H1 (cell line): ENCODE measurements at regions not wholly inside any gene's neighbourhood (a gene's known extent, or its start where the extent isn't known, plus 50 kb on each side); places are given as distances from the start of the nearest gene placed in this dataset.

Source experiments
- CTCF ChIA-PET: fragments of 300-600 bp; sonication (Branson Sonifier 250); formaldehyde crosslinking; loops from one replicate; lab custom pipeline; 2021; ENCODE audit not compliant: partially characterized antibody; lab: Charles Lee
- POLR2A ChIA-PET: fragments of 300-600 bp; sonication (Branson Sonifier 250); formaldehyde crosslinking; loops from one replicate; lab custom pipeline; 2021; ENCODE audit warnings: inconsistent platforms; ENCODE audit not compliant: partially characterized antibody; lab: Charles Lee
- DNase-seq, 2 experiments: peaks; one replicate each; pipeline versions ENCODE4 v3.0.0 to v3.0.0-alpha.2; 2010 to 2022; ENCODE audit warnings: low spot score in 2 of 2, low read depth in 1 of 2, mixed read lengths in 1 of 2
- FAIRE-seq: peaks from 2 replicates; lab custom pipeline; 2011; peaks lifted over from hg19 to GRCh38; lab: Jason Lieb, UNC
- H2AFZ ChIP-seq: 2 replicates; pipeline ENCODE4 v1.8.1; 2012; ENCODE audit warnings: low read length, inconsistent platforms
- H2AK5ac ChIP-seq: 2 replicates; pipeline ENCODE4 v1.6.1; 2013; ENCODE audit warnings: low read depth, low read length
- H2BK120ac ChIP-seq: replicated peaks from 2 replicates; pipeline ENCODE3; 2013; ENCODE audit warnings: low read depth, low read length, inconsistent platforms
- H2BK12ac ChIP-seq: 2 replicates; pipeline ENCODE4 v1.6.1; 2013; ENCODE audit warnings: low read depth, low read length
- H2BK15ac ChIP-seq: 2 replicates; pipeline ENCODE4 v1.6.1; 2013; ENCODE audit warnings: low read length
- H2BK20ac ChIP-seq: 2 replicates; pipeline ENCODE4 v1.6.1; 2013; ENCODE audit warnings: low read length
- H2BK5ac ChIP-seq: 2 replicates; pipeline ENCODE4 v1.6.1; 2013; ENCODE audit warnings: low read depth, low read length
- H3K14ac ChIP-seq: 2 replicates; pipeline ENCODE4 v1.6.1; 2013; ENCODE audit warnings: inconsistent platforms; ENCODE audit not compliant: insufficient read length
- H3K18ac ChIP-seq: 2 replicates; pipeline ENCODE4 v1.6.1; 2013; ENCODE audit warnings: low read length; ENCODE audit errors: extremely low read depth
- H3K23ac ChIP-seq: 2 replicates; pipeline ENCODE4 v1.6.1; 2013; ENCODE audit warnings: inconsistent platforms; ENCODE audit not compliant: insufficient read length
- H3K23me2 ChIP-seq: 2 replicates; pipeline ENCODE4 v1.6.1; 2013; ENCODE audit warnings: low read depth, low read length
- H3K27ac ChIP-seq: 2 replicates; pipeline ENCODE4 v1.6.1; 2011; ENCODE audit warnings: low read depth, low read length, inconsistent platforms
- H3K27me3 ChIP-seq, 4 experiments: replicated peaks in 1 of 4; 1 replicate in 1 of 4; 2 replicates in 3 of 4; pipeline versions ENCODE4 v1.6.1 to v1.8.1; 2011 to 2013; ENCODE audit warnings: low read length in 3 of 4, mild to moderate bottlenecking in 3 of 4, inconsistent platforms in 2 of 4, mixed read lengths in 2 of 4, moderate library complexity in 1 of 4; ENCODE audit not compliant: control insufficient read depth in 3 of 4, insufficient read depth in 3 of 4; ENCODE audit errors: extremely low read depth in 1 of 4
- H3K36me3 ChIP-seq, 4 experiments: 2 replicates each; pipeline versions ENCODE4 v1.6.1 to v1.8.1; 2011 to 2013; ENCODE audit warnings: mild to moderate bottlenecking in 4 of 4, low read length in 3 of 4, moderate library complexity in 2 of 4, control low read depth in 1 of 4, inconsistent platforms in 1 of 4; ENCODE audit not compliant: insufficient read depth in 4 of 4, control insufficient read depth in 2 of 4
- H3K4ac ChIP-seq: replicated peaks from 2 replicates; pipeline ENCODE3; 2013; ENCODE audit warnings: low read length, low read depth, mixed read lengths, inconsistent platforms; ENCODE audit not compliant: insufficient read length
- H3K4me1 ChIP-seq, 4 experiments: replicated peaks in 1 of 4; 1 replicate in 1 of 4; 2 replicates in 3 of 4; pipeline versions ENCODE4 v1.6.1 to v1.8.1; 2011 to 2013; ENCODE audit warnings: low read length in 3 of 4, inconsistent platforms in 2 of 4, mixed read lengths in 1 of 4; ENCODE audit not compliant: insufficient read depth in 4 of 4, control insufficient read depth in 3 of 4
- H3K4me2 ChIP-seq, 2 experiments: 2 replicates each; pipeline versions ENCODE4 v1.6.1 to v1.8.1; 2011 to 2013; ENCODE audit warnings: low read depth in 2 of 2, low read length in 2 of 2, control low read depth in 1 of 2, inconsistent platforms in 1 of 2, mild to moderate bottlenecking in 1 of 2; ENCODE audit not compliant: insufficient read depth in 1 of 2
- H3K4me3 ChIP-seq, 4 experiments: fragments of 200-600, 300-600 bp in 1 of 4; sonication (generic), shearing (Covaris generic), sonication (Bioruptor Twin) in 1 of 4; 2 replicates each; pipeline versions ENCODE4 v1.5.1 to v1.8.1; 2011 to 2016; ENCODE audit warnings: low read length in 4 of 4, low read depth in 3 of 4, control low read depth in 2 of 4, inconsistent platforms in 2 of 4, mild to moderate bottlenecking in 2 of 4, mixed read lengths in 1 of 4, moderate library complexity in 1 of 4; ENCODE audit not compliant: insufficient read depth in 2 of 4; ENCODE audit errors: extremely low read depth in 1 of 4
- H3K56ac ChIP-seq: replicated peaks from 2 replicates; pipeline ENCODE3; 2013; ENCODE audit warnings: low read depth, mild to moderate bottlenecking, mixed read lengths, low read length, inconsistent platforms; ENCODE audit not compliant: insufficient read length
- H3K79me1 ChIP-seq: 2 replicates; pipeline ENCODE4 v1.6.1; 2013; ENCODE audit warnings: low read depth, low read length, control low read depth
- H3K79me2 ChIP-seq, 2 experiments: 2 replicates each; pipeline versions ENCODE4 v1.6.1 to v1.8.1; 2012 to 2013; ENCODE audit warnings: low read length in 2 of 2, mild to moderate bottlenecking in 2 of 2, inconsistent platforms in 1 of 2; ENCODE audit not compliant: insufficient read depth in 2 of 2, control insufficient read depth in 1 of 2
- H3K9ac ChIP-seq, 4 experiments: replicated peaks in 1 of 4; 1 replicate in 1 of 4; 2 replicates in 3 of 4; pipeline versions ENCODE4 v1.6.1 to v1.8.1; 2011 to 2013; ENCODE audit warnings: low read depth in 3 of 4, low read length in 3 of 4, control low read depth in 2 of 4, mild to moderate bottlenecking in 2 of 4, moderate library complexity in 2 of 4, inconsistent platforms in 1 of 4; ENCODE audit errors: extremely low read depth in 1 of 4
- H3K9me3 ChIP-seq, 2 experiments: 2 replicates each; pipeline versions ENCODE4 v1.6.1 to v1.8.1; 2012 to 2013; ENCODE audit warnings: mild to moderate bottlenecking in 2 of 2, moderate library complexity in 2 of 2, control low read depth in 1 of 2, inconsistent platforms in 1 of 2, low read depth in 1 of 2, low read length in 1 of 2, mixed read lengths in 1 of 2; ENCODE audit not compliant: insufficient read depth in 2 of 2
- H4K20me1 ChIP-seq, 2 experiments: replicated peaks in 1 of 2; 2 replicates each; pipeline versions ENCODE3 to v1.8.1; 2011 to 2013; ENCODE audit warnings: inconsistent platforms in 2 of 2, low read length in 2 of 2, mild to moderate bottlenecking in 1 of 2; ENCODE audit not compliant: insufficient read depth in 2 of 2, control insufficient read depth in 1 of 2
- H4K5ac ChIP-seq: 2 replicates; pipeline ENCODE4 v1.6.1; 2013; ENCODE audit warnings: low read length, low read depth, mixed read lengths, inconsistent platforms; ENCODE audit not compliant: insufficient read length
- H4K8ac ChIP-seq: 2 replicates; pipeline ENCODE4 v1.8.0; 2013; ENCODE audit warnings: mild to moderate bottlenecking, moderate library complexity, low read length, inconsistent platforms; ENCODE audit not compliant: insufficient read depth; ENCODE audit errors: extremely low read depth
- H4K91ac ChIP-seq: replicated peaks from 2 replicates; pipeline ENCODE3; 2013; ENCODE audit warnings: low read length, mixed read lengths, inconsistent platforms; ENCODE audit not compliant: insufficient read length
- BACH1 ChIP-seq: IDR thresholded peaks from 2 replicates; pipeline ENCODE4 v1.6.1; 2012; ENCODE audit warnings: low read length, improper control_type of control experiment
- BCL11A ChIP-seq, 2 experiments: IDR thresholded peaks; one replicate each; pipeline ENCODE4 v1.6.1; 2011; ENCODE audit warnings: low read depth in 2 of 2, low read length in 2 of 2, mild to moderate bottlenecking in 2 of 2
- BRCA1 ChIP-seq: IDR thresholded peaks from 2 replicates; pipeline ENCODE4 v1.6.1; 2012; ENCODE audit warnings: low read depth, low read length, improper control_type of control experiment
- CHD1 ChIP-seq: IDR thresholded peaks from 2 replicates; pipeline ENCODE4 v1.6.1; 2012; ENCODE audit warnings: low read depth, low read length, improper control_type of control experiment
- GTF2F1 ChIP-seq: IDR thresholded peaks from 2 replicates; pipeline ENCODE4 v1.6.1; 2012; ENCODE audit warnings: low read depth, low read length, improper control_type of control experiment, borderline replicate concordance
- HDAC2 ChIP-seq, 2 experiments: fragments of 300-600 bp in 1 of 2; sonication (generic) in 1 of 2; IDR thresholded peaks; 2 replicates each; pipeline ENCODE4 v1.6.1; 2011 to 2012; ENCODE audit warnings: low read depth in 2 of 2, low read length in 2 of 2, mild to moderate bottlenecking in 2 of 2, moderate library complexity in 2 of 2, borderline replicate concordance in 1 of 2, inconsistent platforms in 1 of 2
- HDAC6 ChIP-seq: IDR thresholded peaks from one replicate; pipeline ENCODE4 v1.7.1; 2012; ENCODE audit warnings: low read depth, mild to moderate bottlenecking, inconsistent platforms, low read length, moderate library complexity
- JUND ChIP-seq: IDR thresholded peaks from 2 replicates; pipeline ENCODE4 v1.6.1; 2011; ENCODE audit warnings: mild to moderate bottlenecking, improper control_type of control experiment, low read length
- POLR2A ChIP-seq, 2 experiments: IDR thresholded peaks; 1 replicate in 1 of 2; 2 replicates in 1 of 2; pipeline ENCODE4 v1.6.1; 2011; ENCODE audit warnings: low read depth in 2 of 2, low read length in 2 of 2, mild to moderate bottlenecking in 2 of 2; ENCODE audit errors: control extremely low read depth in 1 of 2
- SP1 ChIP-seq: IDR thresholded peaks from 2 replicates; pipeline ENCODE4 v1.6.1; 2011; ENCODE audit warnings: low read depth, low read length
- ZNF274 ChIP-seq: IDR thresholded peaks from 2 replicates; pipeline ENCODE4 v1.7.0; 2012; ENCODE audit warnings: low read length, borderline replicate concordance; ENCODE audit errors: extremely low read depth
- WGBS, 2 experiments: shearing (Covaris generic) in 1 of 2; methylation state at CpG; one replicate each; pipeline versions ENCODE4 v1.1.6 to v1.1.7; 2013 to 2015; ENCODE audit warnings: low lambda C conversion rate in 2 of 2, mixed read lengths in 2 of 2, inconsistent platforms in 1 of 2, low coverage in 1 of 2, missing lambda C conversion rate in 1 of 2; ENCODE audit not compliant: insufficient replicate concordance in 2 of 2, insufficient coverage in 1 of 2, insufficient read length in 1 of 2; ENCODE audit errors: extremely low coverage in 1 of 2, missing lambda C conversion rate in 1 of 2; 5-methylcytosine and 5-hydroxymethylcytosine counted together
- TF ChIP-seq, protein P1 (sequence below): IDR thresholded peaks from 2 replicates; pipeline ENCODE4 v1.6.1; 2012; ENCODE audit warnings: low read length, inconsistent platforms
- TF ChIP-seq, protein P2 (sequence below): IDR thresholded peaks from 2 replicates; pipeline ENCODE4 v1.6.1; 2012; ENCODE audit warnings: inconsistent platforms

GRCh38 chr20:62586799-62587198 is 55.5 kb upstream of the SLCO4A1 start:
- H3K9ac ChIP-seq = no peak overlapping the region
- 83% methylated on average over 8 of the region's 8 CpGs; no CpG with 5 or more reads in 1 of the 2 experiments for WGBS, 2 experiments
- peaks cover 0 to 7% of the 10 kb centered on the region in 2 experiments for H4K20me1 ChIP-seq
- H3K56ac ChIP-seq = no peak overlapping the region
- no peak overlapping the region for H3K14ac ChIP-seq
- H3K23me2 ChIP-seq = peaks cover 3% of the 10 kb centered on the region; the same call in 1 of the 2 replicates
- no peak overlapping the region for H3K4me2 ChIP-seq
- H3K4me3 ChIP-seq = no peak overlapping the region
- H2BK120ac ChIP-seq = no peak overlapping the region
- H3K36me3 ChIP-seq = no peaks in the 10 kb centered on the region
- no peak overlapping the region for H3K23ac ChIP-seq
- no peak overlapping the region for H2BK15ac ChIP-seq
- no peak overlapping the region for H4K8ac ChIP-seq
- H3K9me3 ChIP-seq = no peaks in the 10 kb centered on the region
- FAIRE-seq = no peak
- H3K4ac ChIP-seq = no peak overlapping the region
- no peak overlapping the region for H4K5ac ChIP-seq
- no peaks in the 10 kb centered on the region for H3K79me2 ChIP-seq
- no peak overlapping the region for H3K27ac ChIP-seq
- peaks cover 0 to 5% (median 1%) of the 10 kb centered on the region in 4 experiments; a peak in 5 of 7 replicates for H3K4me1 ChIP-seq
- no peak overlapping the region for H2AK5ac ChIP-seq
- ChIA-PET CTCF (interaction anchor here (0.6 to 7.6 kb wide), 9 partner anchors 11 to 222 kb away, joined by 3 to 45 read pairs (median 4); no protein-coding TSS in a partner anchor), POLR2A (interaction anchor here (1.1 kb wide), 1 partner anchor 15 kb away, joined by 3 read pairs; no protein-coding TSS in a partner anchor)
- H2BK20ac ChIP-seq = no peak overlapping the region
- no peak for DNase-seq
- H4K91ac ChIP-seq = no peak overlapping the region
- no peak overlapping the region for H2BK5ac ChIP-seq
- no peaks in the 10 kb centered on the region; a peak in 1 of 7 replicates for H3K27me3 ChIP-seq
- H2AFZ ChIP-seq = no peak overlapping the region
- H3K18ac ChIP-seq = no peak overlapping the region
- H2BK12ac ChIP-seq = no peak overlapping the region
- H3K79me1 ChIP-seq = no peaks in the 10 kb centered on the region
- TF ChIP-seq HDAC6 (no peak), BACH1 (no peak), GTF2F1 (no peak), HDAC2 (IDR thresholded peaks at IDR 0.05; ENCODE audit: borderline replicate concordance in 1 of 2, low read depth in 2 of 2, low read length in 2 of 2) (no peak), SP1 (no peak), JUND (no peak), POLR2A (IDR thresholded peaks at IDR 0.05; ENCODE audit: control extremely low read depth in 1 of 2, low read depth in 2 of 2, low read length in 2 of 2) (no peak), CHD1 (no peak), BRCA1 (no peak), ZNF274 (no peak), BCL11A (IDR thresholded peaks at IDR 0.05; ENCODE audit: low read depth in 2 of 2, low read length in 2 of 2) (no peak)
- TF ChIP-seq, protein P1, sequence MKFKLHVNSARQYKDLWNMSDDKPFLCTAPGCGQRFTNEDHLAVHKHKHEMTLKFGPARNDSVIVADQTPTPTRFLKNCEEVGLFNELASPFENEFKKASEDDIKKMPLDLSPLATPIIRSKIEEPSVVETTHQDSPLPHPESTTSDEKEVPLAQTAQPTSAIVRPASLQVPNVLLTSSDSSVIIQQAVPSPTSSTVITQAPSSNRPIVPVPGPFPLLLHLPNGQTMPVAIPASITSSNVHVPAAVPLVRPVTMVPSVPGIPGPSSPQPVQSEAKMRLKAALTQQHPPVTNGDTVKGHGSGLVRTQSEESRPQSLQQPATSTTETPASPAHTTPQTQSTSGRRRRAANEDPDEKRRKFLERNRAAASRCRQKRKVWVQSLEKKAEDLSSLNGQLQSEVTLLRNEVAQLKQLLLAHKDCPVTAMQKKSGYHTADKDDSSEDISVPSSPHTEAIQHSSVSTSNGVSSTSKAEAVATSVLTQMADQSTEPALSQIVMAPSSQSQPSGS = no peak
- TF ChIP-seq, protein P2, sequence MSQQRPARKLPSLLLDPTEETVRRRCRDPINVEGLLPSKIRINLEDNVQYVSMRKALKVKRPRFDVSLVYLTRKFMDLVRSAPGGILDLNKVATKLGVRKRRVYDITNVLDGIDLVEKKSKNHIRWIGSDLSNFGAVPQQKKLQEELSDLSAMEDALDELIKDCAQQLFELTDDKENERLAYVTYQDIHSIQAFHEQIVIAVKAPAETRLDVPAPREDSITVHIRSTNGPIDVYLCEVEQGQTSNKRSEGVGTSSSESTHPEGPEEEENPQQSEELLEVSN = no peak
